NCI-H1930 (cell line): ENCODE measurements at regions not wholly inside any gene's neighbourhood (a gene's known extent, or its start where the extent isn't known, plus 50 kb on each side); places are given as distances from the start of the nearest gene placed in this dataset.

Experiments
- DNase-seq, 2 experiments: peaks; one replicate each; lab custom pipeline; 2025; lab: John Stamatoyannopoulos, UW

- no peak for DNase-seq
Measured at GRCh38 chr22:46054091-46055073, 77.4 kb upstream of the WNT7B start.

GRCh38 chr22:46055181-46055875 is 78.4 kb upstream of the WNT7B start:
- DNase-seq: no peak

GRCh38 chr22:46055911-46056545 is 79.1 kb upstream of the WNT7B start:
- DNase-seq: no peak

GRCh38 chr22:46056546-46057245 is 79.7 kb upstream of the WNT7B start:
- DNase-seq: no peak

GRCh38 chr22:46057246-46058090 is 80.5 kb upstream of the WNT7B start:
- DNase-seq: no peak

GRCh38 chr22:46058091-46058420 is 81.1 kb upstream of the WNT7B start:
- no peak for DNase-seq

- DNase-seq: no peak
Measured at GRCh38 chr22:46058591-46059519, 81.9 kb upstream of the WNT7B start.

- DNase-seq: no peak
Measured at GRCh38 chr22:46060292-46061123, 83.5 kb upstream of the WNT7B start.

GRCh38 chr22:46061124-46061500 is 84.2 kb upstream of the WNT7B start:
- DNase-seq: no peak

- DNase-seq: no peak
Measured at GRCh38 chr22:46061501-46062231, 84.7 kb upstream of the WNT7B start.

GRCh38 chr22:46062232-46062615 is 85.3 kb upstream of the WNT7B start:
- DNase-seq: no peak

GRCh38 chr22:46062971-46063631 is 86.1 kb upstream of the WNT7B start:
- no peak for DNase-seq

- no peak for DNase-seq
Measured at GRCh38 chr22:46063846-46064227, 86.5 kb upstream of the PPARA start.

- no peak for DNase-seq
Measured at GRCh38 chr22:46064228-46064965, 85.9 kb upstream of the PPARA start.

- DNase-seq: no peak
Measured at GRCh38 chr22:46064966-46065666, 85.2 kb upstream of the PPARA start.

GRCh38 chr22:46065691-46066454 is 84.5 kb upstream of the PPARA start:
- DNase-seq: no peak
